Chondrocyte (in vitro differentiated cells): ENCODE measurements at regions not wholly inside any gene's neighbourhood (a gene's known extent, or its start where the extent isn't known, plus 50 kb on each side); places are given as distances from the start of the nearest gene placed in this dataset.

Experiments
- DNase-seq: peaks from one replicate; pipeline ENCODE4 v3.0.0; 2021; ENCODE audit warnings: mixed read lengths, low spot score
- H3K27ac Mint-ChIP-seq: one replicate; pipeline ENCODE4 v1.8.0; 2021; ENCODE audit warnings: mild to moderate bottlenecking, moderate library complexity, mixed read lengths; ENCODE audit not compliant: unreplicated experiment
- H3K27me3 Mint-ChIP-seq: 2 replicates; pipeline ENCODE4 v1.8.0; 2021; ENCODE audit warnings: low read depth, mixed read lengths
- H3K36me3 Mint-ChIP-seq: 2 replicates; pipeline ENCODE4 v1.8.0; 2021; ENCODE audit warnings: low read depth, mixed read lengths
- H3K4me1 Mint-ChIP-seq: 2 replicates; pipeline ENCODE4 v1.8.0; 2021; ENCODE audit warnings: low read depth, mild to moderate bottlenecking, mixed read lengths
- H3K4me3 Mint-ChIP-seq: one replicate; pipeline ENCODE4 v1.8.0; 2021; ENCODE audit warnings: mild to moderate bottlenecking, moderate library complexity, mixed read lengths; ENCODE audit not compliant: unreplicated experiment
- H3K9me3 Mint-ChIP-seq: 2 replicates; pipeline ENCODE4 v1.8.0; 2021; ENCODE audit warnings: low read depth, mixed read lengths
- TF ChIP-seq, protein P1 (sequence below): fragments of 200-600 bp; sonication (generic); IDR thresholded peaks from 2 replicates; pipeline ENCODE4 v1.5.0; 2021; ENCODE audit warnings: antibody characterized with exemption, mild to moderate bottlenecking, moderate library complexity

DNA sequence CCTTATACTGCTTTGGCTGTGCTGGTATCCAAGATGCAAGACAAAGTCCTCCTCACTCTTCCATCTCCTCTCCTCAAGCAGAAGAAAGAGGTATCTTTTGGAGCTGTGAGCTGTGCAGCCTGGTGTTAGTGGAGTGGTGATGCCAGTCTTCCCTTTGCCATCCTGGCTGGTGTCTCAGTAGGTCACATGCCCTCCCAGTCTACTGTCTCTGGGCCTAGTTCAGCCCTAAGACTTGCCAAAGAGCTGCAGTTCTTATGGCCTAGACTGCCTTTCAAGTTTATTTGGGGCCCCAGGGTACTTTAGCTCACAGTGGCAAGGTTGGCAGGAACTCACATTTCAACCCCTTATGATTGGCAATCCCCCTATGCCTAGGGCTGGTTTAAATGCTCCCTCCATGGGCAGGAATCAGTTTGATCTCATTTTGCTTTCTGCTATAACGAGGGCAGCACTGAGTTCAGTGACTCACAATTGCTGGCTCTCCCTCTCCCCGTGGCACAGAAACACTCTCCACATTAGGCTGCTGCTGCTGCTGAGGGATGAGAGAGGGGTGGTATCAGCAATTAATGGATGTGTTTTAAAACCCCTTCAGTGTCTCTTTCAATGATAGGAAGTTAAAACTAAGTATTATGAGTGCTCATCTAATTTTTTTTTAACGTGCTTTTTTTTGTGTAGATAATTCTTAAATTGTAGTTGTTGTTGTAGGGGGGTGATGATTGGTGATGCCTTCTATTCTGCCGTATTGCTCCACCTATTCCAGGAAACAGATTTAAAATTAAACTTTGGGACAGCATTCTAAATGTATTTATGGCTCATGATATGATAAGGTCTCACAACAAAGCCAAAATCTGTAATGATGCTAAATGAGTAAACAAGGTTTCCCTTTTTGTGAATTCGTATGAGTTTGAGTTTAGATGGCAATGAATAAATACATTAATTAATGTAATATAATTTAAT lies 1295.0 kb downstream of the JRKL start:
- H3K4me1 Mint-ChIP-seq, result no peaks in the 10 kb centered on the region
- H3K27ac Mint-ChIP-seq, result no peak overlapping the region
- TF ChIP-seq, protein P1, sequence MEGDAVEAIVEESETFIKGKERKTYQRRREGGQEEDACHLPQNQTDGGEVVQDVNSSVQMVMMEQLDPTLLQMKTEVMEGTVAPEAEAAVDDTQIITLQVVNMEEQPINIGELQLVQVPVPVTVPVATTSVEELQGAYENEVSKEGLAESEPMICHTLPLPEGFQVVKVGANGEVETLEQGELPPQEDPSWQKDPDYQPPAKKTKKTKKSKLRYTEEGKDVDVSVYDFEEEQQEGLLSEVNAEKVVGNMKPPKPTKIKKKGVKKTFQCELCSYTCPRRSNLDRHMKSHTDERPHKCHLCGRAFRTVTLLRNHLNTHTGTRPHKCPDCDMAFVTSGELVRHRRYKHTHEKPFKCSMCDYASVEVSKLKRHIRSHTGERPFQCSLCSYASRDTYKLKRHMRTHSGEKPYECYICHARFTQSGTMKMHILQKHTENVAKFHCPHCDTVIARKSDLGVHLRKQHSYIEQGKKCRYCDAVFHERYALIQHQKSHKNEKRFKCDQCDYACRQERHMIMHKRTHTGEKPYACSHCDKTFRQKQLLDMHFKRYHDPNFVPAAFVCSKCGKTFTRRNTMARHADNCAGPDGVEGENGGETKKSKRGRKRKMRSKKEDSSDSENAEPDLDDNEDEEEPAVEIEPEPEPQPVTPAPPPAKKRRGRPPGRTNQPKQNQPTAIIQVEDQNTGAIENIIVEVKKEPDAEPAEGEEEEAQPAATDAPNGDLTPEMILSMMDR, result no peak
- no peaks in the 10 kb centered on the region for H3K9me3 Mint-ChIP-seq
- peaks cover 22% of the 10 kb centered on the region for H3K27me3 Mint-ChIP-seq
- no peak for DNase-seq
- no peak overlapping the region for H3K4me3 Mint-ChIP-seq
- peaks cover 1% of the 10 kb centered on the region for H3K36me3 Mint-ChIP-seq

DNA sequence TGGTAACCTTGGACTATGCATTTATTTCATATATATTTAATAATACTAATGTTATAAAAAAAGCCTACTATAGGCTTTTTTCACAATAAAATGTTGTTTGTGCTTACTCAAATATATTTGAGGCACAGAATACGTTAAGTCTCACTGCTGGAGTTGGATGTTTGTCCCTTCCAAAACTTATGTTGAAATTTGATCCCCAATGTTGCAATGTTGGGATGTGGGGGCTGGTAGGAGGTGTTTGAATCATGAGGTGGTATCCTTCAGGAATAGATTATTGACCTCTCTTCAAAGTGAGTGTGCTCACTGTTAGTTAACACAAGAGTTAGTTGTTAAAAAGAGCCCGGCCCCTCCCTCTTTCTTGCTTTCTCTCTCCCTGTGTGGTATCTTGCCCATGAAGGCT lies 1295.9 kb downstream of the JRKL start:
- Mint-ChIP-seq H3K27me3 (peaks cover 19% of the 10 kb centered on the region), H3K4me1 (no peaks in the 10 kb centered on the region), H3K36me3 (peaks cover 1% of the 10 kb centered on the region), H3K4me3 (no peak overlapping the region), H3K27ac (no peak overlapping the region), H3K9me3 (no peaks in the 10 kb centered on the region)
- no peak for DNase-seq
- TF ChIP-seq, protein P1, result no peak

DNA sequence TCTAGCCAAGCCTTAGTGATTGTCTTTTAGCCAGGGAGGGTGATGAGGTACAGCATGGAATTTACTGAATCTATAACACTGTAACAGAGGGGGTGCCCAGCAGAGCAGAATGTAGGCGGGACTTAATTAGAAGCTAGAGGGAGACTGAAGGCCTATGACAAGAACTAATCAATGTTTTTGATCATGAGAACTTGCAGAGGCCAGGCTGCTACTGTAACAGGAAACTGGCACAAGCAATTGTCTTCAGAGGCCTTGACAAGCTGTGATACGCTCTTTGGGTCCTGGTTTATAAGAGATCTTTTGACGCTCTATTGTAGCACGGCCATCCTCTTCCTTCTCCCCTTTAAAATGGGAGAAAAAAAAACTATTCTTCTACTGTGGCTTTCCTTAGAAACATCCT lies 1297.3 kb downstream of the JRKL start:
- TF ChIP-seq, protein P1, result no peak
- H3K36me3 Mint-ChIP-seq, result no peaks in the 10 kb centered on the region
- no peak overlapping the region for H3K27ac Mint-ChIP-seq

DNA sequence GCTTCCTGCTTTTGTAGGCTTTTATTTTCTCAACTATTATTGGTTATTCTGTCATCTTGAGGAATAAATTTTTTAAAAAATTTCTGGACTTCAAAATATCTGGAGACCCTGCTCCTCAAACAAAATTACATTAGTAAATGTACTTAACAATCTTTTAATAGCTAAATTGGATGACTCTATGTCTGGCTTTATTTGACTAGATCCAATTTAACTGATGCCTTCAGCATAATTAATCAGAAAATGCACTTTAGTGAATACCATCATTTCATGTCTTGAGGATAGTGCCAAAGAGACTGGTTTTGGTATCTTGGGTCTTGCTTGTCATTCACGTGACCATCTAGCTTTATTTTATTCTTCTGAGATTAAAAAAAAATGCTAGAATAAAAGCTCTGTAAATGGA lies 1301.2 kb downstream of the JRKL start:
- TF ChIP-seq, protein P1, result no peak
- no peak overlapping the region for H3K4me3 Mint-ChIP-seq
- H3K4me1 Mint-ChIP-seq, result no peaks in the 10 kb centered on the region
- no peak overlapping the region for H3K27ac Mint-ChIP-seq
- DNase-seq, result no peak
- peaks cover 10% of the 10 kb centered on the region for H3K9me3 Mint-ChIP-seq
- no peaks in the 10 kb centered on the region for H3K36me3 Mint-ChIP-seq
- H3K27me3 Mint-ChIP-seq, result peaks cover 13% of the 10 kb centered on the region

More for the DNA sequence above, 1297.3 kb downstream of the JRKL start:
- no peaks in the 10 kb centered on the region for H3K4me1 Mint-ChIP-seq
- H3K4me3 Mint-ChIP-seq, result no peak overlapping the region
- no peak for DNase-seq
- no peaks in the 10 kb centered on the region for H3K9me3 Mint-ChIP-seq
- peaks cover 14% of the 10 kb centered on the region for H3K27me3 Mint-ChIP-seq

DNA sequence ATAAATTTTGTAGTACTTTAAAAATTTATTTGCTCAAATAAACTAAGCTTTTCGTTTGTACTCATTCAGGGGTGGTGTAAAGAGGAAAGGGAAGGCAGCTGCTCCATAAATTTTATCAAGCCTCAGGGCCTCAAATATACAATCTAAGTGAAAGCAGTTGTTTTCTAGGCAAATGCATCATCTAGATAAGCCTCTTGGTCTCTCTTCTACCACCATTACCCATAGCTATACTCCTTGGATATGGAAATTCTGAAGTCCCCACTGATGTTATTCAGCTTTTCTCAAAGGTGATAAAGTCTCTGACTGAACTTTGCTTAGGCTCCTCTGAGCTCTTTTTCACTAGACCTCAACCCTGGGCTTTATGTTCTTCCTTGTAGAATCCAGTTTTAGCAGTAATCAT lies 1313.1 kb downstream of the JRKL start:
- no peak for DNase-seq
- H3K27me3 Mint-ChIP-seq, result peaks cover 30% of the 10 kb centered on the region
- TF ChIP-seq, protein P1, result no peak
- no peak overlapping the region for H3K27ac Mint-ChIP-seq
- H3K4me1 Mint-ChIP-seq, result no peaks in the 10 kb centered on the region
- H3K9me3 Mint-ChIP-seq, result no peaks in the 10 kb centered on the region
- no peak overlapping the region for H3K4me3 Mint-ChIP-seq
- no peaks in the 10 kb centered on the region for H3K36me3 Mint-ChIP-seq
